Nucleus accumbens (tissue), 56 donors: ENCODE measurements at regions not wholly inside any gene's neighbourhood (a gene's known extent, or its start where the extent isn't known, plus 50 kb on each side); places are given as distances from the start of the nearest gene placed in this dataset.

Experiments
- DNase-seq, 56 donors: peaks; one replicate each; lab custom pipeline; 2025; lab: John Stamatoyannopoulos, UW

DNA sequence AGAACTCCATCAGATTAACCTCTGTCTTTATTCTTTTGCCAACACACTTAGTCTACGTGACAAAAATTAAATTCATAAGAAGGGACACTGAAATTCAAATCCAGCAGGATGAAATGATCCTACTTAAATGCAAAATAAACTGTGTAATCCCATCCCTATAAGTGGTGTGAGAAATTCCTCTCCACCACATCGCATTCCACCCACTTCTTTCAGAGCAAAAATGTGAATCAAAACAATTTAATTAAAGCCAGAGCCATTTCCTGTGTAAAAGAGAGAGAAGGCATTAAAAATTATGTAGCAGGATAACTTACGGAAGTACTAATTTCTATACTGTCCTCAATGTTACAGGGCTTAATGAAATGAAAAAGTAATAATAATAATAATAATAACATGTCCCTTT, 844.3 kb downstream of the GALC start:
- DNase-seq: no peak

GRCh38 chr14:87142551-87143211, 850.3 kb downstream of the GALC start:
- no peak for DNase-seq

DNA sequence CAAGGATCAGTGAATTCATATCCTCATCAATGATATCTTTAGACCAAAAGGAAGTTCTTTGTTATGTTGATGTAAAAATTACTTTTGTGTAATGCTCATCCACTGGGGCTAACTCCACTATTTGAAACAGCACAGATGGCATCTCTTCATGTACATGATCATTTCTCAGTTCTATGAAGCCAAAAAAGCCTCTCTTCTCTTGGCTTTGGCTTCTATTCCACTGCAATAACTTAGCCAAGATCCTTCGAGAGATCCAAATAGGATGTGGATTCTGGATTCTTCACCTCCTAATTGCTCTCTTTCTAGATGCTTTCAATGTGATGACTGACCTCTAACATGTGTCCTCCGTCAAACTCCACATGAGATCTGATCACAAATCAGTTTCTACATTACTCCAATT, 851.2 kb downstream of the GALC start:
- DNase-seq: no peak

GRCh38 chr14:87139299-87139698, 853.7 kb downstream of the GALC start:
- no peak for DNase-seq

DNA sequence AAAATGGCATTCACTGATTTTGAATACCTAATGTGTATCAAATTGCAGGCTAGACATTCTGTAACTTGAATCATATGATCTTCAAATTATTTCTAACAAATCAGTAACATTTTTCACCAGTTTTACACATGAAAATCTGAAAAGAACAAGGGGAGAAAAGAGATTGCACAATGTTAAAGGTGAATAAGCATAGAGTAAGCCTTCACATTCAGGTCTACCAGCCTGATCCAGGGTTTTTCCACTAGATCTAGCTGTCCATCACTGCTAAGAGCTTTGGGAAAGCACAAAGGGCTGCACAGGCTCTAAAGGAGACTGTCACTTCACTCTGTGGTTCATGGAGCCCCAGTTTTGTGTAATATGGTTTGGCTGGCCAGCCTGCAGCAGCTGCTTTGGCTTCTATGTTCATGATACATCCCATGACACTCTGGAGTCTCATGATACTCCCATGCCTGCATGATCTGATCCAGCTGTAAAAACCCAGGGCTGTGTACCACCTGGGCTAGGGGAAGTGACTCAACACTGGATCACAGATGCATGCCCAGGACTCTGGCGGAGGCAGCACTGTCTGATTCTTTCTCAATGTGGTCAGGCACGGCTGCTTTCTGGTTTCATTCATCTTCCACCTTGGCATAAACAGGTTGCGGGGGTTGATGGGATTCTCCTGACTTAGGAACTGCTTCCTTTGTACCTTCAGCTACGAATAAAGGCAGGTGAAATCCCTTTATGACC, 859.7 kb downstream of the GALC start:
- no peak for DNase-seq

DNA sequence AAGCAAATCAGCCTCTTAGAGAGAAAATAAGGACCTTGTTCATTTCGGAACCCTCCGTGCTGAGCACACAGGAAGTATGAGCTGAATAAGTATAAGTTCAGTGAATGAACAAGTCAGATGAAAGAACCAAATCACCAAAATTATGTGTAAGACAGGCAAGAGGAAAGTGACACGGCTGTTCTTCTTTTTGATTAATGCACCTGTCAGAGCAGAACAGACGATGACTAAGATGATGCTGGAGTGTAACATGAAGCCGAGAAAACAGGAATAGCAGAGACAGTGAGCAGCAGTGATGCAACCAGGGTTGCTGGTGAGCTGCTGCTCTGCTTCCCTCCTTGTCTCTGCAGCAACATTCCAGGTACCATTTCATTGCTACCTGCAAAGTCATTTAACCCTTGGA, 861.1 kb downstream of the GALC start:
- peak in 15 of 56 donors; percentile 4 to 52 (median 17) for DNase-seq

DNA sequence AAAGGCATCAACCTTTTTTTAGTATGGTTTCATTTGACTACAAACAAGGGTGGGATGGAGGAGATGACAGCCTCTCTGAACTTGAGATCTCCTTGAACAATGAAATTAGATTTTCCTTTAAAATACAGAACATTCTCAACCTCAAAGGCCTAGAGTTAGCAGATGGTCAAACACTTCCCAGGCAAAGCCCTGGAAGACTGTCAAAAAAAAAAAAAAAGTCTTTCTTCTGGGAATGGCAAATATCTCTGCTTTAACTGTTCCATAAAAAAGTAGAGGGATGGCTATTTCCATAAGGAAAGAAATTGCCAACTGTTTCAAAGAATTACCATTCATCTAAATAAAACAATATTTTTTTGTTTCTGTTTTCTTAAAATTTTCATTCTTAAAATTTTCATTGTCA, 870.8 kb downstream of the GALC start:
- DNase-seq: no peak

DNA sequence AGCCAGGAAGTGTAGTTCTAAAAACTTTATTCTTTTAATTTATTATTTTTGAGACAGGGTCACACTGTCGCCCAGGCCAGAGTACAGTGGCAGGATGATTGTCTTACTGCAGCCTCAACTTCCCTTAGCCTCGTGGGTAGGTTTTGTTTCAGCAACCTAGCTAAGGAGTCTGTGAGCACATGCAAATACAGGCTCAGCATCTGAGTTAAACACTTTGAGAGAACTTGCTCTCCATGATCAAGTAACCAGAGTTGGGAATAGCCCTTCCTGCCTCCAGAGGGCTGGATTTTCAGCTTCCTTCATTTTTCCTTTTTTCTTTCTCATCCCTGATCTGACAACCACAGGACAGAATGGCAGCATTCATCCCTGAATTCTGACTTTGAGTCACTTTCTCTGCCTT, 871.3 kb downstream of the GALC start:
- no peak for DNase-seq

DNA sequence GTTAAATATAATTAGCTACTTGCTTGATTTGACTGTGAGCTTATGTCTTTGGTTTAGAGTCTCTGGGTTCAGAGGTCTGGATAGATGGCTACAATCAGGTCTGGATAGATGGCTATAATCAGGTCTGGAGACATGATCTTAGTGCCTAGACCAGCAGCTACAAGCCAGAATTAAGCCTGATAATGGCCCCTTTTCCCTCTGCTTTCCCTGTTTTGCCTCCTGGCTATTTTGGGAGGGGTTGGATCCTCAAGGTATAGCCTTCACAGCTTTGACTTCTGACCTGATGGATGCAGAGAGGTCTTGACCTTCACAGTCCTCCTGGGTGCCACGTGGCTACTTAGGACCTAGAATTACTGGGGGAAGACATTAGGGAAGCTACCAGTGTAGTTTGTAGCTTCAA, 877.7 kb downstream of the GALC start:
- DNase-seq: no peak

- no peak for DNase-seq
Measured at GRCh38 chr14:87113286-87113685, 879.7 kb downstream of the GALC start.

GRCh38 chr14:87111741-87112140, 881.2 kb downstream of the GALC start:
- DNase-seq: no peak

- DNase-seq: no peak
Measured at GRCh38 chr14:87111126-87111525, 881.9 kb downstream of the GALC start.

DNA sequence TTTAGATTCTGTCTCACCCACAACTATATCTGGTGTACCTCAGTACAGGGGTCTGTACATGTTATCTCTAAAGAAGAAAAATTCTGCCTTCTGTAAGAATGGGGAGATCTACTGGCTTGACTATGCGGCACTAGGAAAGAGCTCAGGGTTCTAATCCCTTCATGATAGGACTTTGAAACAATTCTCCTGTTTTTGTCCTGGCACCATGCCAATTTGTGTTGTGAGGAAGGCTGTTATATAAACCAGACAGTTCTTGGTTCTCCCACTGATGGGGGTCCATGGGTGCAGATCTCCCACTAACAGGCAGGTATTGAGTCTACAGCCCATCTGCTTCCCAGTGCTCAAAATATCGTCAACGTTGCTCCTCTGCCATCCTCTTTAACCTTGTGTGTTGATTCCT, 883.7 kb downstream of the GALC start:
- no peak for DNase-seq

GRCh38 chr14:87108726-87109125, 884.3 kb downstream of the GALC start:
- DNase-seq: no peak

DNA sequence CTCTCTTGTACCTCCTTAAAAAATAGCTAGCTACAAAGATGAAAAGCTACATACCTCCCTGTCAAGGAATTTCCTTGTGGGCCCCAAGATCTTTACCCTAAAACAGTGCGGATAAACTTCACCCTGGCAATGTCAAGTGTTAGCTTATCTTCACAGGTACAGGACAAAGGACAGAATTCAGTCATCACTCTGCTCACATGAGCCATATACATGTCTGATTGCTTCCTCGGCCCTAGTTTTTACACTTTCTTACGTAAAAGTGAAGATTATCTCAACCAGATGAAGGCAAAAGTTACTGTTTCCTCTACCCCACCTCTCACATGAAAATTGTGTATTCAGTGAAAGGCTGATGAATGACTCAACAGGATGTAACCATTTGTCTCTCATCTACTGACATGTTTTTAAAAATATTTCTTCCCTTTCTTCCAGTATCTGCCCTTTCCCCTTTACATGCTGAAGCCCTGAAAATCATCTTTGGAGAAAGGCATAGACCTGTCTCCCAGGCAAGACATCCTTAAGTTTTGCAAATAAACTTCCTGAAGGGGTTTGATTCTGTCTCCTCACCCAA, 890.1 kb downstream of the GALC start:
- no peak for DNase-seq

- no peak for DNase-seq
Measured at GRCh38 chr14:87097015-87097414, 896.0 kb downstream of the GALC start.

DNA sequence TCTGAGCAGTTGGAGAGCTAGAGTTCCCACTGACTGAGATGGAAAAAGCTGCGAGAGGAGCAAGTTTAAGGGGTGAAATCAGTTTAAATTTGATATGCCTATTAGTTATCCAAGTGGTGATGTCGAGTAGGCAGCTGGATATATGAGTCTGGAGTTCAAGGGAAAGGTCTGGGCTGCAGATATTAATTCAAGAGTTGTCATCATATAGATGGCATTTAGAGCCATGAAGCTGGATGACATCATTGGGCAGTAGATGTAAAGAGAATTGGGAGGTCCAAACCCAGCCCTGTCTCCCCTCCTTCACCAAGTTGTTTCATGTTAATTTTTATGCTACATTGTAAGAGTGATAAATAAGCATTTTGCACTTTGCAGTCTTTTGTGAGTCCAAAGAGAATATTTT, 898.1 kb downstream of the GALC start:
- no peak for DNase-seq

DNA sequence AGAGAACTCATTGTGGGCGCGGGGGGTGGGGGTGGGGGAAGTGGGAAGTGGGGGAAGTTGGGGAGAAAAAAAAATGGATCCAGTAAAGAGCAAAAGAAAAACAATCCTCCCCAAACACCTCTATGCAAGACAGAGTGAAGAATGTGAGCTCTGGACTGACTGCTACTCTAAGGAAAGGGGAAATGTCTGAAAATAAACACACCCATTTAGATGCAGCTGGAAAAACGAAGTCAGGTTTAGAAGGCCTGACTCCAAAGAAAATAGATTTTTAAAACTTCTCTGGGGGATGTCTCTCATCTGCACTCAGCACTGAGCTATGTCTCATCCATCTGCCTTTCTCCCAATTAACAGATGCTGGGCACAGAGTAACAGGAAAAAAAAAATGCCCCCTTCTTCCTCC, 904.4 kb downstream of the GALC start:
- no peak for DNase-seq

DNA sequence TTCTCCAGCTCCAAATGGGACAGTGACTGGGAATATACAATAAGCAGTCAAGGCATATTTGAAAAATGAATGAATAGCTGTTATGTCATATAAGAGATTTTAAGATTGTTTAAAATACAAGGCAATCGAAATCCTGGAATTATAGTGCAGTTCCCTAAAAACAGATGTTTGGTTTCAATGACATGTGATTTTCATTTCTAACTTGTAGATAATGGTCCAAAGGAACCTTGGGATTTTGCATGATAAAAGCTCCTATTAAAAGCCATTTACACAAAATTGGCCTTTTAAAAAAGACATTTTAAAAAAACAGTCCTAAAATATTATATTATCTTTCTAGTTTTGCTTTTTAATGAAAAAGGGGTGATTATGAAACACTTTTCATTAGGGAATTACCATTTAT, 905.1 kb downstream of the GALC start:
- DNase-seq: no peak

DNA sequence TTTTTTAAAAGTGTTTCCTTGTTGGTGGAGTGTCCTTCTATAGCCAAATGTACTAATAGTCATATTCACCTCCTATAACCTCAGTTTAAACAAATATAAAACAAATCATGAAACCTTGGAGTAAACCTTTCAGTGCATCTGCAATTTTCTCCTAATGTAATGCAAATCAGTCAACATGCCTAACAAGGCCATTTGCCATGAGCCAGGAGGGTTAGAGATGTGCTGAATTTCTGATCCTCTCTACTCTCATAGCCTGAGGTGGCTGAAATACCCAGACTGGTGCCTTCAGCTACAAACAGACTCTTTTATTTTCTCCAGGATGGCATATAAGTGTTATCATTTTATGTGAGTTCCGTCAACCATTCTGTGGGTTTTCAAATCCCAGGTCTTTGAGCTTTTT, 908.1 kb downstream of the GALC start:
- no peak for DNase-seq

DNA sequence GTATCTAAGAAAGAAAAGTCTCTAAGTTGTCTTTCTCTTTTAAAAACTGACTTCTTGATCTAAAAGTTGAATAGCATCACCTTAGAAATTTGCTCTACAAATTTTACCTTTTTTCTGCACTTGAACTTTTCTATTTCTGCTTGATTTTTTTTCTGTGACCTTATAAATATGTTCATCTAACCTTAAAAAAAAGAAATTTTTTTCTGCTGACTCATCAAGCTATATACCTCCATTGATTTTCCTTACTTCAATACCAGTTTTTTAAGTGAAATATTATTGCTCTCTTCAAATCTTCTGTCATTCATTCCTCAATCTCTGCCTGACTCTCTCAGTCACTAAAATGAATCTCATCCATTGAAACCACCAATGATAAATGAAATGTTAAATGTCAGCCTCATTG, 910.1 kb downstream of the GALC start:
- no peak for DNase-seq

DNA sequence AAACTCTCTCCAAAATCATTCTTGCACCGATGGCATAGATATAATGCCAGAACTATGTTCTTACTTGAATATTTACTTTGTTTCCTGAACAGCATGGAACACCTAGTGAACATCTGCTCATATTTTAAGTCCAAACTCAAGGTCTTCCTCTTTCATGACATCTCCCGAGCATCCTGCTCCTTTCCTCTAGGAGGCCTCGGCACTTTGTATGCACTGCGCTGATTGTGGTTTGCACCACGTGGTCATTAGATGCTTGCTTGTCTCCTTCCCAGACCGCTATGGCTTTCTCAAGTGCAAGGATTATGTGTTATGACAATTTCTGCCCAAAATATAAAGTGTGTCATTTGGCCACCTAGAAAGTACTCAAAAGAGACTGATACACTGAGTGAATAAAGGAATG, 912.0 kb downstream of the GALC start:
- DNase-seq: no peak
